NOMO-1 treated with dmso at 0.1 percent for 144 hours (cell line): ENCODE measurements at regions not wholly inside any gene's neighbourhood (a gene's known extent, or its start where the extent isn't known, plus 50 kb on each side); places are given as distances from the start of the nearest gene placed in this dataset.
"Not testable (repeated sequence)": the region's sequence is repeated elsewhere in the genome, so short reads cannot be mapped to it uniquely, and the experiment has no call there.

ENCODE experiments used
- DNase-seq: peaks from one replicate; lab custom pipeline; 2025; ENCODE audit not compliant: unreplicated experiment; lab: John Stamatoyannopoulos, UW

GRCh38 chr11:57047610-57048009 is 58.9 kb downstream of the OR5AK2 start:
- DNase-seq: no peak

GRCh38 chr11:57049749-57050148 is 61.0 kb downstream of the OR5AK2 start:
- no peak for DNase-seq

GRCh38 chr11:57054817-57055216 is 66.1 kb downstream of the OR5AK2 start:
- no peak for DNase-seq

DNA sequence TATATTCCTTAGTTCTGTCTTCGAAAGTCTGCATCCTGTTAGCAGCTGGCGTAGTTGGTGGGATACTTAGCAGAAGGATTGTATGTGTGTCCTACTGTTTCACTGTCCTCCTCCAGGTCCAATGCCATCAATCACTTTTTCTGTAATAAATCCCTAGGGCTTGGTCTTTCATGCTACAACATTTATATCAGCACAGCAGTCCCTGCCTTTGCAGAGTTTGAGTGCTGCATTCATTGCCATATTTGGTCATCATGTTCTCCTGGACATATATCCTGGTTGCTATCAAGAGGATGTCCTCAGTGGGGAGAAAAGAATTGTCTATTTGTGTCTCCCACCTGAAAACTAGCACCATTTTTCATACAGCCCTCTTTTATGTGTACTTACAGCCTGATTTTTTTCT is 67.0 kb downstream of the OR5AK2 start:
- DNase-seq: no peak

DNA sequence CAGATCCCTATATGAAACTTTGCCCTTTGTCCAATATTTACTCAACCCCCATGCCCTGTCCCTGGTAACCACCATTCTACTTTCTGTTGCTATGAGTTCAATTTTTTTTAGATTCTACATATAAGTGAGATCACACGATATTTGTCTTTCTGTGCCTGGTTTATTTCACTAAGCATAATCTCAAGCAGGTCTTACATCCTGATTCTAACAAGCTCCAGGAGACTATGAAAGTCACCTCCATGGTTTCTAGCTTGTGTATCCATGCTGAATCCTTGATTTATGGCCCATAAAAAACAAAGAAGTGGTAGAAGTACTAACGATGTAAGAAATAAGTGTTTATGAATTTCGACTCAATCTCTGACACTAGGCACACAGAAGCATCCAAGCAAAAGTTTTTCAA is 68.0 kb downstream of the OR5AK2 start:
- DNase-seq: no peak

DNA sequence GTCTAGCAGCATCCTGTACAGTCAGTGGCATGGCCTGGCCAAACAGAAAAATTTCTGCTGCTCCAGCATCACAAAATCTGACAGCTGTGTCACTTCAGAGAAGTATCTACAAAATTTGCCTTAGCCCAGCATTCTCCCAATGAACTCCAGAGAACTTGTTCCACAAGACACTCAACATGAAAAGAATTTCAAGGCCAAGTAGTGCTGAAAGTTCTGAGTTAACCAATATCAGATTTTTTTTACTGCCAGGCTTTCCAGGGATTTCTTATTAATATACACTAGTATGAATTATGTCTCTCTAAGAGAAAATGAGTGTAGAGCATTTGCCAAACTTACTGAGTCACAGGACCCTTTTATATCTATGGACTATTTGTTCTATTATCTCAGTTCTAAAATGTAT is 68.8 kb downstream of the OR5AK2 start:
- no peak for DNase-seq

GRCh38 chr11:57062957-57063356 is 74.2 kb downstream of the OR5AK2 start:
- not testable (repeated sequence) for DNase-seq

DNA sequence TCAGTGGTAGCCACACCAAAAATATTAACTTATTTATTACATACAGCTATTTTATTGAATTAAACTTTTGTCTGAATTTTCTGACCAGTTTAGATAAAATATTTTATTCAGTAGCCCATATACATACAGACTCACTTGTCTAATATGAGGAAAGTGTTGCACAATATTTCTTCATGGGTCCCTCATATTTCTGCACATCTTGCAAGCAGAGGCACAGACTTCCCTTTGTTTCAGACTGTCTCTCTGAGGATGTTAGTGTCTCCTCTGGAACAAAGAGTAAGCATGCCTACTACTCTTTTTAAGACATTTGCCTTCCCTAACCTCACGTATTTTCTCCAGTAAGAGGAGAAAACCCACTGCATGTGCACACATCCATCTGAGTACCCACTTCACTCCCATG is 81.2 kb downstream of the OR5AK2 start:
- peak; percentile 6 for DNase-seq

DNA sequence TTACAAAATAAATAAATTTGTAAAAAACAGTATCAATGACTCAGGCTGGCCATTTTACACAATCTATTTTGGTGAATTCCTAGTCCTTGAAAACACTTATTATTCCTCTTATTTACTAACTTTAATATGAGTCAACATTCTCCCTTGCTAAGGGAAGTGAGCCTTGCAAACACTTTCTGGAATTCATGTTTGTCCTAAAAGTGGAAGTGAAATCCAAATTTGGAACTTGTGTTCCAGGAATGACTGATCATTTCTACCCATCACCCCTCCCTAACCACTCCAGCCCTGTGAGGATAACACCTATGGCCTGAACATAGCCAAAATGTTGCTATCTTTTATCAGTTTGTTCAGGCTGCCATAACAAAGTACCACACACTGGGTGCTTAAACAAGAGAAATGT is 83.1 kb downstream of the OR5AK2 start:
- no peak for DNase-seq

DNA sequence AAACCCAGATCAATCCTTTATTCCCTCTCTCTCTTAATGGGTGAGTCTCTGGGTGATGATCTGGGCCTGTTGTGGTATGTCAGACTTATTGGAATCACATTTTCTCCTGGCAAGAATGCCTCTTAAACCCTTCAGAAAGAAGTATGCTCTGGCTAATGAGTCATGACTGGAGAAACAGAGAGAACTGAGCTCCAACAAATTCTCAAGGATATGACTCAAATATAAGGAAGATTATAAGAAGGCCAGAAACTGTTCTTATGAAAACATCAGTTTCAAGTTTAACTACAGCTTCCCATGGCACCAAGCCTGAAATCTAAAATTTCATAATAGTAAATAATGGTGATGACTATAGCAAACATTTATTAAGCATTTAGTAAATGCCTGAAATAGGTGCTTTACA is 83.9 kb downstream of the OR5AK2 start:
- no peak for DNase-seq

DNA sequence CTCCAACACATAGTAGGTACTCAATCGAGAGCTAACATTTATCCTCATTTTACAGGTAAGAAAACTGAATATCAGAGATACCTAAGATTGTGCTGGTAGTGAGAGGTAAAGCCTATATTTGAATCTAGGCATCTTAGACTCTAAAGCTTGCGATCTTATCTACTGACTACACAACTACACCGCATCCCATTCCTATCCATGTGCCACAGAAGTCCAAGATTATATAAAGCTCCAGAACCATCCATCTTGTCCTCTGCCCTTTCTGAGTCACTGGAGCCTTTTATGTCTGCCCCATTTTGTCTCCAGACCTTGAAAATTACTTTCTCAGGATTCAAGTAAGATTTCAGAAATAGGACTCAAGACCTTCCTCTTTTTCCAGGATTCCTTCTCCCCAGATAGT is 84.4 kb downstream of the OR5AK2 start:
- no peak for DNase-seq

- DNase-seq: no peak
Observed at GRCh38 chr11:57081356-57081755, 92.6 kb downstream of the OR5AK2 start.

DNA sequence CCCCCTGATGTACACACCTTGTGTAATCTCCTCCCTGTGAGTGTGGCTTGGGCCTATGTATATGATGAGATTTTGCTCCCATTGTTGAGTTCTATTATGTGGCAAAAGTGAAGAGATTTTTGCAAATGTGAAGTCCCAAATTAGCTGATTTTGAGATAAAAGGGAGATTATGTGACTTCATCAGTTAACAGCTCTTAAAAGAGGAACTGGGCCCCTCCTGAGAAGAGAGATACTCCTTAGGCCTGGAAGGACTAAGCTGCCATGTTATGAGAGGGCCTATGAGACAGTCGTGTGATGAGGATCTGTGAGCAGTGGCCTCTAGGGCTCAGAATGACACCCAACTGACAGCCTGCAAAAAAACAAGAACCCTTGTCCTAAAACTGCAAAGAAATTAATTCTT is 93.4 kb downstream of the OR5AK2 start:
- DNase-seq: no peak

DNA sequence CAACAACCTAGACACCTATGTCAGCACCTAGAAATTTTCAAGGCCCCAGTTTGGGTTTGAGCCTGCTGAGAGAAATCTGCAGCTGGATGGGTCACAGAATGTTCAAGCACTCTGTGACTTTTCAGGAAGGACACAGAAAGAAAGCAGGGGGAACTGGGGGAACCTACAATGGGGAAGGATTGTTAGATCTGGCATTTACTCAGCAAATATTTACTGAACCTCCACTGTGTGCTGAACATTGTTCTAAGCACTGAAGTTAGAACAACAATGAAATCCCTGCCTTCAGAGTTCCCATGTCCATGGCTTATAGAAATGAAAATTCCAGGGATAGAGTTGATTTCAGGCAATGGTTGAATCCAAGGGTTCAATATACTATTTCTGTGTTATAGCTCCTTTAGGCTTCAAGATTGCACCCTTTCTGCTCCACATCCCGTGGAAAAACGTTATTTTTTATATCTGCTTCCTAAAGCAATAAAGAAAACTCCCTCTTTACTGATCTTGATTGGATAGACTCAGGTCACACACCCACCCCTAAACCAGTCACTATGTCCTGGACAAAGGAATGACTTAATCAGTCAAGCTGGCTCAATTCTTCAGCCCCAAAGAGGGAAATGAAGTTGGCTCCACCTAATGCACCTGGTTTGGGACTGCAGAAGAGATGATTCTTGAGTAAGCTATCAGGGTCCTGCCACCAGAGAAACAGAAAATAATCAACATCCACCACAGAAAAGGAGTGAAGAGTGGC is 95.1 kb downstream of the OR5AK2 start:
- DNase-seq: no peak

GRCh38 chr11:57085611-57086010 is 96.1 kb upstream of the LRRC55 start:
- DNase-seq: no peak

- no peak for DNase-seq
Observed at GRCh38 chr11:57087991-57088390, 93.8 kb upstream of the LRRC55 start.

- no peak for DNase-seq
Observed at GRCh38 chr11:57092028-57092698, 89.6 kb upstream of the LRRC55 start.

DNA sequence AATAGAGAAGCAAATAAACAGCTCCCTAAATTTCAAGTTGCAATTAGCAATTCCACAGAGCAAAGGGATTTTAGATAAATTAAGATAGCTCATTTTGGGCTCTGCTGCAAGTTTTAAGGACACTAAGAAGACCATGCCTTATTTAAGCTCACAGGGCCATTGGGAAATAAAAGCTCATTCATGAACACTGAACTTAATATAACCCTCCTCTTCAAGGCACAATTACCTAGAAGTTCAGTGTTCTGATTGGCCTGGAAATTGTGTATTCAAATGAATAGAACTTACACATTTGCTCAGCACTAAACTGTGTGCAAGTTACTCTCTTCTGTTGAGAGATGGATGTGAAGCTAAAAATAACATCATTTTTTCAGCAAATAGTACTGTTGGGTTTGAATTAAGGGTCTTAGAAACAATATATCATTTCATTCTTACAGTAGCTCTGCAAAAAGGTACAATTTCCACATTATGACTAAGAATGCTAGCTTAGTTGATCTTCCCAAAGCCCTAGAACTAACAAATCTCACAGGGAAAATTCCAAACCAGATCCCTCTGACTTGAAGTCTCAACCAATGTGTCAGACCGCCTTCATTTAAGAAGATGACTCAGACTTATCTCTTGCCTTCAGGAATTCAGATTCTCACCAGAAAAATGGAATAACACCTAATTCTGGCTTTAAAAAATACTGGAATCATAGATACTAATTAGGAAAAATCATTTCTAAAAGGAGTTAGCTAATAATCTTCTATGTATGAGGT is 87.4 kb upstream of the LRRC55 start:
- no peak for DNase-seq

DNA sequence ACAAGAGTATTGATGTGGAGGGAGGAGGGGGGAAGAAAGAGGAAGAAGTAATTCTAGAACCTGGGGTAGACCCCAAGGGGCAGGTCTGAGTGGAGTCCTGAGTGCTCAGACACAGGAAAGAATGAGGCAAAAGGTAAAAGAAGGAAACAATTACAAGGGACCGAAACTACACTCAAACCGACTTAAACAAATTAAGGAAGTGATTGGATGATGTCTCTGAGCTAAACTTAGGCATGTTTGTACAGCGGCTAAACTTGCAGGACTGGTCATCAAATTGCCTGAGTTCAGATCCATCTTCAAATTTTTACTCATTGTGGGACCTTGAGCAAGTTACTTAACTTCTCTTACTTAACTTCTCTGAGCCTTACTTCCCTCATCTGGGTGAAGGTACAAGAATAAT is 86.3 kb upstream of the LRRC55 start:
- peak; percentile 88 for DNase-seq

DNA sequence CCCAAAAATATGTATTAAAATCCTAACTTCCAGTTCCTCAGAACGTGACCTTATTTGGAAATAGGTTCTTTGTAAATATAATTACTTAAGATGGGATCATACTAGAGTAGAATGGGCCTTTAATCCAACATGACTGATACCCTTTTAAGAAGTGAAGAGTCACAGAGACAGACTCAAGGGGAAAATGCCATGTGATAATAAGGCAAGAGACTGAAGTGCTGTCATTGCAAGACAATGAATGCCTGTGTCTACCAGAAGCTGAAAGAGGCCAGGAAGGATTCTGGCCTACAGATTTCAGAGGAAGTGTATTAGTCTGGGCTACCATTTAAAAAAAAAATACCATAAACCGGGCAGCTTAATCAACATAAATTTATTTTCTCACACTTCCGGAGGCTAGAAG is 85.9 kb upstream of the LRRC55 start:
- no peak for DNase-seq

DNA sequence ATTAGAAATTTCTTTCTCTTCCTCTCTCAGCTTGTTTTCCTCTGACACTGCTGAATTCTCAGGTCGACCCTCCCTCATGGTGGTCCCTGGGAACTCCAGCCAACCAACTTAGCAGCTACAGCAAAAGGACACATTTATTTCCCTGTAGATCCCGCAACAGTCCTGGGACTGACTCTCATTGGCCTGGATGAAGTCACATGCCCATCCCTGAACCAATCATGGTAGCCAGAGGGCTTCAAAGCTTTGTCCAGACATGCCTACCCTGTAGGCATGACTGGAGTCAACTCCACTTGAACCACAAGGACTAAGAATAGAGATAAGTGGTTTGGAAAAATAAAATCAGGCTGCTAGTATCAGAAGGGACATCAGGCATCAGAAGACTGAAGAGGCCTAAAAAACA is 84.6 kb upstream of the LRRC55 start:
- no peak for DNase-seq

DNA sequence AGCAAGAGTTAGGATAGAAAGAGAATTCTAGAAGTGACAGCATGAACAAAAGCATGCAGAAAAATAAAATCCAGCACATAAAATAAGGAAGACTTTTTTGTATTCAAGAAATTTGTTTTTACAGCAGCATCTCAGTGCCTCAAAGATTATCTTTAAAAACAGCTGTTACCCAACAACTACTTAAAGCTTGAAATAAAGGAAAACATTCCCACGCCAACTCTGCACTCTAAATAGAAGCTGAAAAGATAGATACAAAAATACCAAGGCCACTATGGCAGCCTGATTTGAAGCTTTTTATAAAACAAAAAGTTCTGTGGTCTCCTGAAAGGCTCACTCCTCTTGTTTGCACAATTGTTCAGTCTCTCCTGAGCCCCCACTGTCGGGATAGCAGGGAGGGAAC is 83.6 kb upstream of the LRRC55 start:
- DNase-seq: no peak
